NOMO-1 treated with dmso at 0.1 percent for 144 hours (cell line): ENCODE measurements at regions not wholly inside any gene's neighbourhood (a gene's known extent, or its start where the extent isn't known, plus 50 kb on each side); places are given as distances from the start of the nearest gene placed in this dataset.
"Not testable (repeated sequence)": the region's sequence is repeated elsewhere in the genome, so short reads cannot be mapped to it uniquely, and the experiment has no call there.

Experiments
- DNase-seq: peaks from one replicate; lab custom pipeline; 2025; ENCODE audit not compliant: unreplicated experiment; lab: John Stamatoyannopoulos, UW

DNA sequence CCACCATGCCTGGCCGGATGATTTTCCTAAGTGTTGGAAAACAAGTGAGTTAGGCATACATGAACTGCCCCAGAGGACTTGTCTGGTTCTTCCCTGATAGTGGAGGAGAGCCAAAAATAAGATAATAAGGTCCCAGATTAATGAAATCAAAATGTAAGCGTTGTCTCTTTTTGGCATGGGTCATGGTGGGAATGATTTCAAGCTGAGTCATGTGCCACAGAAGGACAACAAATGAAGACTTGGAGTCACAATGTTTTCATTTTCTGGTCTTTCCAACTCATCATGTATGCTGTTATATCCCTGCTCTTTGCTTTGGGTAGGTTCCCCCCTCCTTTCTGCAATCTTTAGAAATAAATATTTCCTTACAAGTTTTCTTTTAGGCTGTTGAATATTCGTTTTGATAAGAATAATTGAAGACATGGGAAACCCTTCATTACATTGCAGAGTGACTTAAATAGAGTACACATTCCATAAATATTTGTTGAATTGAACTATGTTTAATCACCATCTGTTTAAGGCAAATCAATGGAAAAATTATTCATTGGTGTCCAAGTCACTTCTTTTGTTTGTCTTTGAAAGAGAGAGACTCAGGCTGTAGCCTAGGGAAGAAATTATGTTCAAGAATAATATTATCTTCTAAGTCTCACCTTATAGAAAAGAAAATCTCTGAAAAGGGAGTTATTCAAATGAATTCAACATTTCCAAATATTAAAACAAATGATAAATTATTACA, 196.3 kb downstream of the CSNK1G3 start:
- no peak for DNase-seq

DNA sequence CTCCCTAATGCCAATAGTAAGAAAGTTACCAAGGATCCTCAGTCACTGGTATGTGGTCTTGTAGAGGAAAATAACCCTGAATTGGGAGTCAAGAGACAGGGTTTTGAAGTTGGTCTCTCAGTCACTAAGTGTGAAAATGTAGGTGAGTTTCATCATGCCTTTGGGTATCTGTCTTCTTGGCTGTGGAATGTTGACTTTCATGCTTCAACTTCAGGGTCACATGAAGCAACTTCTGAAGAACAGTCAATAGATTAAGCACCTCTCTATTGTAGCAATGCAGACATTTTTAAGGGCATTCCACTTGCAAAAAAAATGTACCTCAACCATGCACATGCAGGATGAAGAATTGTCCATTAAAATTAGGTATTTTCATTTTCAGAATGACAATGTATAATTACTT, 194.6 kb downstream of the CSNK1G3 start:
- DNase-seq, result no peak

GRCh38 chr5:123705741-123706140, 193.8 kb downstream of the CSNK1G3 start:
- no peak for DNase-seq

DNA sequence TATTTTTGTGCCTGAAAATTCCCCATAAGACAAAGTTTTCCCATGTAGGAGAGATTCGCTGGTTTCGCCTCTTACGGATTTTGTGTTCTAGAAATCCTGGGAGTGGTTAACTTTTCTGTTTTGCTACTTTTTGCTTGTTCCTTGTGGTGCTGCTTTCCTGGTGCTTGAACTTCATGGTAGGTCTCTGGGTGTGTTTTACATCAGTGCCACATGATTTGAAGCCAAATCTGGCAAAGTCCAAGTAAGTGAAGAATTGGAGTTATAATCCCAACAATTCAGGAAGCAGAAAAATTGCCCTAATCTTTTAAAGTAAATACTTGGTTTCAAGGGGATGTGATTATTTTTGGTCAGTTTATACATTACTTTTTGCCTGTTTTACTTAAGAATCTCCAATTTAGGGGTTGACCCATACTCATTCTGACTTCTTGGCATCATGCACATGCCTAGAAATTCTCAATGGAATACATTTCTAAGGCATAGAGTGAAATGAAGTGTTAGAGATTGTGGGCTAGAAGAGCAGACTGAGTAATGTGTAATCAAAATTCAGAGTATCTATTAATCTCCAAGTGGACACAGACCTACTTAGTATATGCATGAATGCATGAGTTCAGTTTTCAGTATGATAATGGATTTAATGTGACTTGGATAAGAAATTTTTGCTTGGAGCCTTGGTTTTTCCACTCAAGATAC, 189.7 kb downstream of the CSNK1G3 start:
- no peak for DNase-seq

- DNase-seq, result no peak
These were observed 188.8 kb downstream of the CSNK1G3 start for GRCh38 chr5:123700624-123701287.

DNA sequence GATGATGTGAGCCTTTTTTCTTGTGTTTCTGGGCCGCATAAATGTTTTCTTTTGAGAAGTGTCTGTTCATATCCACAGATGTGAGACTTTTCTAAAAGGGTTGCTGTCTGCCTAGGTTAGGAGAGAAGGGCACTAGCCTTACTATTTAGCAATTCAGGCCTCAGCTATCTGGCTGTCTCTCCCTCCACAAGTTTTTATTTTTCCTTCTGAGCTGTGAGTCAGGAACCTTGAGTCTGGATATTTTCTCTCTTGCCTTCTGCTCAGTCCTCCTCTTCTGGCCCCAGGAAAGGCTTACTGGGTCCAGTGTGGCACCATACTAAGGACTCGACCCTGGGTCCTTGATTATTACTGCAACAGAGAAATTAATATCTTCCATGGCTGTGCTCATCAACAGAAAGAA, 187.6 kb downstream of the CSNK1G3 start:
- no peak for DNase-seq

GRCh38 chr5:123698937-123699336, 187.0 kb downstream of the CSNK1G3 start:
- not testable (repeated sequence) for DNase-seq

DNA sequence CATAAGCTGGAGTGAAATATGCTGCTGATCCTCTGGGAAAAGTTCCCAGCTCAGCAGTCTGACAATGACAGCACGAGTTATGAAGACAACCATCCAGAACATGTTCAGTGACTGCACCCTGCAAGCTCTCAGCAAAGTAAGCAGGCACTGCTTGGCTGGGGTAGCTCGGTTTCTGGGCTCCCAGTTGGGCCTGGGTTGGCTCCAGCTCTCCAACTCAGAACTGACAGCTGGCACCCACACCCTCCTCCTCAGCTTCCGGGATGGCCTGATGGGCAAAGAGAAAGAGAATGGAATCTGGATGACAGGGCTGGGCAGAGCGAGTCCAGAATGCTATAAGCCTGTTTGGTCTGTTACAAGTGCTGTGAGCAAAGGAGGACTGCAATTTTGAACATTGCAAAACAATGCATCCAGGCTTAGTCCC, 185.0 kb downstream of the CSNK1G3 start:
- no peak for DNase-seq

DNA sequence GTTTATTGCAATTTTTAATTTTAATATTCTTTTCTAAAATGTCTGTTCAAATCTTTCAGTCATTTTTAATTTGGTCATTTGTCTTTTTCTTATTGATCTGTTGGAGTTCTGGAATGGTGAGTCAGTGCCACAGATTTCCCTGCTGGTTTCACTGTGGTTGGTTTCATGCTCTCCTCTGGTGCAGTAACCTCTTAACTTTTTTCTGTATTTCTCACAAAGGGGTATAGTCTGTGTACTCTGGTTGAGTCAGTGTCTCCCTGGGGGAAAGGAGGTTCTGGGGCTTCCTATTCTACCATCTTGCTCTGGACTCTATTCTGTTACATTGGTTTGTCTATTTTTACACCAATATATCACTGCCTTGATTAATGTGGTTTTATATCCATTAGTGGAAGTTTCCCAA, 178.8 kb downstream of the CSNK1G3 start:
- DNase-seq, result no peak

- DNase-seq, result no peak
These were observed 169.1 kb downstream of the CSNK1G3 start for GRCh38 chr5:123681061-123681460.

DNA sequence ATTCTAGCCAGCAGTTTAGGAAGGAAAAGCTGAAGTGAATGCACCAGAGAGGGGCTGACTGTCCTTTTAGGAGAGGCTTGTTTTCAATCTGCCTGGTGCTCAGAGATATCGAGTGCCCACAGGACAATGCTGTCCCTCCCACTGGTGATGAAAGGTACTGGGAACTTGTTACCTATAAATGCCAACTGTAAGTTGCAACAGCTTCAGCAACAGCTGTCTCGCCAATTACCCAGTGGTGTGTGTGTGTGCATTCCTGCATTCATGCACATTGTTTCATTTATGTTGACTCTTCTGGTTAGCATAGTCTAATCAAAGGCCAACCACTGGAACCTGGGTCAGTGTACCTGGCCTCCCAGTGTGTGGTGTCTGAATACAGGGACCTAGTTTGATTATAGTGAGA, 161.1 kb downstream of the CSNK1G3 start:
- no peak for DNase-seq

DNA sequence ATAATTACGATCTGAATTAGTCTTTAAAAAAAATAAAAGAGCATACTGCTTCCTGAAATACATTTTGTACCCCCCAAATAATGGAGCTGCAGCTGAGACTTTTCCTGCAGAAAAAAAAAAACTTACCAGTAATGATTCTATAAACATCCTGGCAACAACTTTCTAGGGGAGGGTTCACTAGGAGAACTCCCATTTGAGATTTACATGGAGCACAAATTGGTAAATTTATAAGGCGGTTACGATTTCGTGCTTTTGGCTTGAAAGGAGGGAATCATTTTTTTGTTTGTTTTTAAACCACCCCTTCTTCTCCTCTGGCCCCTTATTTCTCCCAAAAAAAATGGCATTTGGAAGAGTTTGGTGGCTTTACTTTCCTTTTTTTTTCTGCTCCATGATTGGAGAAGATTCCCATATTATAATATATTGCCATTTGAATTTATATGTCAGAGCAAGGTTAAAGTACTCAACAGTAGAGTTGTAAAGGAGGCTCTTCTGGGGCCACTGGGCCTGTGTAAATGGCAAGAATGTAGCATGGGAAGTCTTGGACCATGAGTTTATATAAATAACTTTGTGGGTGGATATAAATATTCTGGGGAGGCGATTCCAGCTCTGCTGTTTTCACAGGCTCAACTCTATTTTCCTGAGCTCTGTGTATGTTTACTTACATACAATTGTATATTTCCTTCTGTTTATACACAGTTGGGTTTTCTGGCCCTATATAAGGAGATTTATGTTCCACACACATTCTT, 159.9 kb downstream of the CSNK1G3 start:
- no peak for DNase-seq

- DNase-seq, result no peak
These were observed 159.1 kb downstream of the CSNK1G3 start for GRCh38 chr5:123671042-123671441.
